ENCODE measurements at regions not wholly inside any gene's neighbourhood (a gene's known extent, or its start where the extent isn't known, plus 50 kb on each side); places are given as distances from the start of the nearest gene placed in this dataset.

- TF ChIP-seq CTCF (IDR thresholded peaks at IDR 0.05; ENCODE audit: low read depth, low read length, missing control alignments), result no peak
- H3K4me3 ChIP-seq (replicated peaks; ENCODE audit: low read depth, low read length), result no peak overlapping the region
- DNase-seq (ENCODE audit: extremely low read depth, low read depth), result no peak
These were observed 123.0 kb upstream of the C11orf58 start for GRCh38 chr11:16615480-16615879.

- peak overlapping the region; percentile 19 for H3K4me3 ChIP-seq (replicated peaks; ENCODE audit: low read depth, low read length)
These were observed 124.7 kb upstream of the C11orf58 start for GRCh38 chr11:16613512-16614381.

GRCh38 chr11:16613262-16613511 lies 125.3 kb upstream of the C11orf58 start:
- peak overlapping the region; percentile 19 for H3K4me3 ChIP-seq (replicated peaks; ENCODE audit: low read depth, low read length)
- no peak for TF ChIP-seq CTCF (IDR thresholded peaks at IDR 0.05; ENCODE audit: low read depth, low read length, missing control alignments)
- DNase-seq (ENCODE audit: extremely low read depth, low read depth), result no peak

More at GRCh38 chr11:16613512-16614381, 124.7 kb upstream of the C11orf58 start:
- DNase-seq (ENCODE audit: extremely low read depth, low read depth), result peak; percentile 36
- TF ChIP-seq CTCF (IDR thresholded peaks at IDR 0.05; ENCODE audit: low read depth, low read length, missing control alignments), result peak; percentile 86

GRCh38 chr11:16612566-16613261 lies 125.7 kb upstream of the C11orf58 start:
- no peak for DNase-seq (ENCODE audit: extremely low read depth, low read depth)
- 0 out of 2 replicates have a peak overlapping the region, but pooled peaks have one; percentile 19 for H3K4me3 ChIP-seq (replicated peaks; ENCODE audit: low read depth, low read length)
- TF ChIP-seq CTCF (IDR thresholded peaks at IDR 0.05; ENCODE audit: low read depth, low read length, missing control alignments), result no peak

GRCh38 chr11:16611926-16612565 lies 126.4 kb upstream of the C11orf58 start:
- H3K4me3 ChIP-seq (replicated peaks; ENCODE audit: low read depth, low read length), result no peak overlapping the region
- no peak for DNase-seq (ENCODE audit: extremely low read depth, low read depth)
- TF ChIP-seq CTCF (IDR thresholded peaks at IDR 0.05; ENCODE audit: low read depth, low read length, missing control alignments), result no peak

GRCh38 chr11:16611401-16611921 lies 127.0 kb upstream of the C11orf58 start:
- no peak overlapping the region for H3K4me3 ChIP-seq (replicated peaks; ENCODE audit: low read depth, low read length)
- TF ChIP-seq CTCF (IDR thresholded peaks at IDR 0.05; ENCODE audit: low read depth, low read length, missing control alignments), result no peak
- DNase-seq (ENCODE audit: extremely low read depth, low read depth), result no peak

Measured in HFF-Myc (cell line).